CD4-positive, CD25-positive, alpha-beta regulatory T cell (primary cell): ENCODE measurements at regions not wholly inside any gene's neighbourhood (a gene's known extent, or its start where the extent isn't known, plus 50 kb on each side); places are given as distances from the start of the nearest gene placed in this dataset.

ENCODE experiments used
- ATAC-seq, 2 donors: fragments of 150-1000 bp; cut with Tn5 transposase; one replicate each; pipeline ENCODE4 v1.10.0; 2021; ENCODE audit warnings: low read depth in 2 of 2, moderate number of reproducible peaks in 2 of 2, moderate library complexity in 1 of 2
- DNase-seq, 3 donors: peaks; one replicate each; pipeline versions ENCODE4 v3.0.0 to v3.0.0-alpha.2; 2012 to 2022; ENCODE audit warnings: mixed read lengths in 1 of 3
- H3K27ac ChIP-seq: one replicate; pipeline ENCODE4 v1.7.0; 2013; ENCODE audit warnings: mild to moderate bottlenecking, low read length; ENCODE audit not compliant: insufficient read depth, poor library complexity, severe bottlenecking
- H3K27me3 ChIP-seq: one replicate; pipeline ENCODE4 v1.7.0; 2013; ENCODE audit warnings: low read length; ENCODE audit not compliant: control insufficient read depth, insufficient read depth
- H3K36me3 ChIP-seq: one replicate; pipeline ENCODE4 v1.7.0; 2013; ENCODE audit warnings: mild to moderate bottlenecking, low read length, moderate library complexity; ENCODE audit not compliant: control insufficient read depth, insufficient read depth
- H3K4me1 ChIP-seq: 2 replicates; pipeline ENCODE4 v1.7.0; 2013; ENCODE audit warnings: mild to moderate bottlenecking, low read length; ENCODE audit not compliant: insufficient read depth, control insufficient read depth, poor library complexity, severe bottlenecking
- H3K4me3 ChIP-seq: one replicate; pipeline ENCODE4 v1.7.0; 2013; ENCODE audit warnings: low read depth, mild to moderate bottlenecking, low read length, moderate library complexity
- H3K9me3 ChIP-seq, 2 experiments: 1 replicate in 1 of 2; 2 replicates in 1 of 2; pipeline ENCODE4 v1.7.0; 2013; ENCODE audit warnings: low read length in 2 of 2, mild to moderate bottlenecking in 1 of 2, moderate library complexity in 1 of 2; ENCODE audit not compliant: control insufficient read depth in 2 of 2
- H3K27ac Mint-ChIP-seq, 3 donors: one replicate each; pipeline ENCODE4 v1.8.0; 2020 to 2022; ENCODE audit warnings: mild to moderate bottlenecking in 3 of 3, mixed read lengths in 3 of 3, moderate library complexity in 2 of 3
- H3K27me3 Mint-ChIP-seq: one replicate; pipeline ENCODE4 v1.8.0; 2022; ENCODE audit warnings: mild to moderate bottlenecking, mixed read lengths
- H3K36me3 Mint-ChIP-seq: one replicate; pipeline ENCODE4 v1.8.0; 2020; ENCODE audit warnings: mixed read lengths
- H3K4me1 Mint-ChIP-seq, 4 donors: one replicate each; pipeline ENCODE4 v1.8.0; 2020 to 2022; ENCODE audit warnings: mixed read lengths in 4 of 4, mild to moderate bottlenecking in 1 of 4
- H3K4me3 Mint-ChIP-seq, 4 donors: one replicate each; pipeline ENCODE4 v1.8.0; 2020 to 2022; ENCODE audit warnings: mild to moderate bottlenecking in 4 of 4, mixed read lengths in 4 of 4, moderate library complexity in 3 of 4
- H3K9me3 Mint-ChIP-seq, 7 donors: one replicate each; pipeline ENCODE4 v1.8.0; 2020 to 2022; ENCODE audit warnings: mixed read lengths in 7 of 7, mild to moderate bottlenecking in 3 of 7, moderate library complexity in 2 of 7

DNA sequence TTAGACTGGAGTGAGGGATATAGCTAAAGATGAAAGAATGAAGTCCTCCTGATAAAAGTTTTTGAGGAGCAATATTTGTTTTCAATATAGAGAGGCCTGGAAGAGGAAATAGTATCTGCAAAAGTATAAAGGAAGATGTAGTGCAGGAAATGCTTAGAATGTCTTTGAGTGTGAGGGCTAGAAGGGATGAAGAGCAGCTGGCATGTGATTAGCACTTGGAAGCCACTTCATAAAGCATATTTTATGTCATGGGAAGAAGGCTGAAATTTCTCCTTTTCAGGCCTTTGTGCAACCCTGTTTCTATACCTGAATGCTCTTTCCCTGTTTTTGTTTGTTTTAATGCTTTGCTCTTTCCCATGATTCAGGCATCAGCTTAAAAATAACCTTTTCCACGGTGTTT, 323.3 kb upstream of the DEPDC1 start:
- Mint-ChIP-seq H3K36me3 (no peaks in the 10 kb centered on the region), H3K9me3 (peaks cover 0 to 7% (median 3%) of the 10 kb centered on the region in 7 donors), H3K27me3 (no peaks in the 10 kb centered on the region), H3K27ac (no peak overlapping the region), H3K4me3 (no peak overlapping the region), H3K4me1 (no peaks in the 10 kb centered on the region)
- DNase-seq (no peak), ATAC-seq (no peak)
- Histone ChIP-seq H3K27me3 (no peaks in the 10 kb centered on the region), H3K36me3 (no peaks in the 10 kb centered on the region), H3K4me1 (no peaks in the 10 kb centered on the region), H3K4me3 (no peak overlapping the region), H3K27ac (no peak overlapping the region), H3K9me3 (no peaks in the 10 kb centered on the region)

DNA sequence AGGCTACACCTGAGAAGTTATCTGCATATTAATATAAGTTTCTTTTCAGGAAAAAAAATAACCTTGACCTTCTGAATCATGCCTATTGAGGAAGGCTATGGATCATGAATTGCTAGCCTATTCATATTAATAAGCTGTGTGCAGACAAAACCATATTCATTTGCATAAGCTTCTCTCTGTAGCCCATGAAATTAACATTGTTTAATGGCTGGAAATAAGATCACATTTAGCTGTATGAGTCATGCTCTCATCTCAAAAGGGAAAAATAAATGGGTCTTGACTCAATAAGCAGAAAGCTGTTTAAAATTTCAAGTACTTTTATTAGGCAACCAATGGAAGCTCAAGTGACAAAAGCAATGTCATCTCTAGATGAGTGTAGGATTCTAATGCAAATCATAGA, 330.0 kb upstream of the DEPDC1 start:
- no peak for ATAC-seq
- H3K4me3 ChIP-seq: no peak overlapping the region
- peaks cover 0 to 25% (median 12%) of the 10 kb centered on the region in 7 donors for H3K9me3 Mint-ChIP-seq

DNA sequence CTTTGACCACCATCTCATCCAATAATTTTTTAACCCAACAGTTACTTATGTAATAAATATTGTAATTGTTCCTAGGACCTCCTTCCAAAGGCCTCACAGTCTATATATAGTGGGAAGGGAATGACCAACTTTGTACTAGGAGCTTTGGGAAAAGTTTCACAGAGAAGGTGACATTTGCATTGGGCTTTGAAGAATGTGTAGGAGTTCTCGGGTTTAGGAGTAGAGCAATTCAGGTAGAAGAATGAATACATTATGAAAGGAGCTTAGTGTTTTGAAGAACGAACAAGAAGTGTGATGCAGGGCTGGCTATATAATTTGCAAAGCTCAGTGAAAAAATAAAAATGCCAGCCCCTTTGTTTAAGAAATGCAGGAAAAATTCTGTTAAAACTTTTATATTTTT, 330.4 kb upstream of the DEPDC1 start:
- Mint-ChIP-seq H3K27ac (no peak overlapping the region), H3K4me3 (no peak overlapping the region), H3K27me3 (no peaks in the 10 kb centered on the region), H3K9me3 (peaks cover 0 to 29% (median 12%) of the 10 kb centered on the region in 7 donors), H3K4me1 (no peaks in the 10 kb centered on the region), H3K36me3 (no peaks in the 10 kb centered on the region)
- ATAC-seq (no peak), DNase-seq (no peak)
- H3K4me1 ChIP-seq: no peaks in the 10 kb centered on the region
- no peak overlapping the region for H3K27ac ChIP-seq
- no peaks in the 10 kb centered on the region for H3K27me3 ChIP-seq
- H3K9me3 ChIP-seq: no peaks in the 10 kb centered on the region
- no peak overlapping the region for H3K4me3 ChIP-seq
- H3K36me3 ChIP-seq: no peaks in the 10 kb centered on the region

More for the DNA sequence above, 330.0 kb upstream of the DEPDC1 start:
- H3K27ac Mint-ChIP-seq: no peak overlapping the region
- Histone ChIP-seq H3K4me1 (no peaks in the 10 kb centered on the region), H3K27ac (no peak overlapping the region), H3K27me3 (no peaks in the 10 kb centered on the region), H3K36me3 (no peaks in the 10 kb centered on the region), H3K9me3 (no peaks in the 10 kb centered on the region)
- no peak for DNase-seq
- no peaks in the 10 kb centered on the region for H3K36me3 Mint-ChIP-seq
- no peaks in the 10 kb centered on the region for H3K4me1 Mint-ChIP-seq
- no peaks in the 10 kb centered on the region for H3K27me3 Mint-ChIP-seq
- no peak overlapping the region for H3K4me3 Mint-ChIP-seq

DNA sequence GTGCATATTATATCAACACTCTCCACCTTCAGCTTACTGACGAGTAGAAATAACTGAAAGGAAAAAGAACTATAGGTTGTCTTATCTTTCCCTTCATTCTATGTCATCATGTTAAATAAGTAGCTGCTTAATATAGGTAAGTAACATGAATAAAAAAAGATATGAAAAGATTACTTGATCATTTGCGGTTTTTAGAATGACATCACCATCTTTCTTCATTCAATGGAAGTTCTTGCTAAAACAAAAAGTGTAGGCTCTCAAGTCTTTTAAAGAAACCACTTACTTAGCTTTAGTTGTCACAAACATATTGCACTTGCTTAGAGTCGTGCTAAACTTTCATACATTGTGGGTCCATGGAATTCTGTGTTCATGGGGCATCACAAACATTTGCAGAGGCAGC, 331.1 kb upstream of the DEPDC1 start:
- Mint-ChIP-seq H3K9me3 (peaks cover 0 to 28% (median 13%) of the 10 kb centered on the region in 7 donors), H3K36me3 (no peaks in the 10 kb centered on the region), H3K27me3 (no peaks in the 10 kb centered on the region), H3K4me1 (no peaks in the 10 kb centered on the region), H3K4me3 (no peak overlapping the region), H3K27ac (no peak overlapping the region)
- no peak for ATAC-seq
- Histone ChIP-seq H3K4me3 (no peak overlapping the region), H3K9me3 (no peaks in the 10 kb centered on the region), H3K27me3 (no peaks in the 10 kb centered on the region), H3K27ac (no peak overlapping the region), H3K4me1 (no peaks in the 10 kb centered on the region), H3K36me3 (no peaks in the 10 kb centered on the region)
- DNase-seq: no peak

DNA sequence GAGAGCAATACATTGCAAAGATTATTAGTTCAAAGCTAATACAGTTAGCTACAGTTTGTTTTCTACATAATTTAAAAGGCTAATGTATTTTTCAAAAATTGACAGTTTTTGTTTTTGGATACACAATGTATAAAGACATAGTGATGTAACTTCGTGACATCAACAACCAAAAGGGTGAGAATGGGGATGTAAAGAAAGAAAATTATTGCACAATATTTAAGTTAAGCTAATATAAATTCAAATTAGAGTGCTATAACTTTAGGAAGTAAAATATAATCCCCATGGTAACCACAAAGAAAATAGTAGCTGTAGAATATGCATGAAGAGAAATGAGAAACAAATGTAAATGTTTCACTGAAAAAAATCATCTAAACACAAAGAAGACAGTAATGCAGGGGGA, 334.4 kb upstream of the DEPDC1 start:
- H3K4me3 Mint-ChIP-seq: no peak overlapping the region
- no peaks in the 10 kb centered on the region for H3K27me3 Mint-ChIP-seq
- ATAC-seq (no peak), DNase-seq (no peak)
- no peaks in the 10 kb centered on the region for H3K36me3 Mint-ChIP-seq
- Histone ChIP-seq H3K27me3 (no peaks in the 10 kb centered on the region), H3K4me3 (no peak overlapping the region), H3K4me1 (no peaks in the 10 kb centered on the region), H3K27ac (no peak overlapping the region), H3K36me3 (no peaks in the 10 kb centered on the region), H3K9me3 (no peaks in the 10 kb centered on the region)
- peaks cover 0 to 29% (median 10%) of the 10 kb centered on the region in 7 donors for H3K9me3 Mint-ChIP-seq
- no peaks in the 10 kb centered on the region for H3K4me1 Mint-ChIP-seq
- no peak overlapping the region for H3K27ac Mint-ChIP-seq

DNA sequence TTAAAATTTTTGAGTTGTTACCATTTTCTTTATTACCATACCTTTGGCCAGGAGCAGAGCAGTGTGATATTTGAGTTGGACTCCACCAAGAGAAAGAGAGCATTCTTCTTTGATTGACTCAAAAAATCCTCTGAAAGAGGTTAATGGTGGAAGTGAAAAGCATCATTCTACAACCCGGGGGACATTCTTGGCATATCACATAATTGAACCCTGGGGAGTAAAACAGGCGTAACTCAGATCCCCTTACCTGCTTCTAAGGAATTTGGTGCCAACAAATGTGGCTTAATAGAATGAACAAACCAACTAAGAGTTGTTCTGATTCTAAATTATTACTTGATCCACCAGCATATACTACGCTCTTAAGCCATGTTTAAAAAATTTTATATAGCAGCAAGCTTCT, 351.1 kb upstream of the DEPDC1 start:
- no peaks in the 10 kb centered on the region for H3K36me3 Mint-ChIP-seq
- Histone ChIP-seq H3K36me3 (no peaks in the 10 kb centered on the region), H3K27me3 (no peaks in the 10 kb centered on the region), H3K4me1 (no peaks in the 10 kb centered on the region), H3K9me3 (peaks cover 0 to 4% of the 10 kb centered on the region in 2 experiments), H3K4me3 (no peak overlapping the region), H3K27ac (no peak overlapping the region)
- peaks cover 0 to 11% (median 6%) of the 10 kb centered on the region in 7 donors for H3K9me3 Mint-ChIP-seq
- H3K4me3 Mint-ChIP-seq: no peak overlapping the region
- no peak for DNase-seq
- ATAC-seq: no peak
- H3K4me1 Mint-ChIP-seq: no peaks in the 10 kb centered on the region
- no peak overlapping the region for H3K27ac Mint-ChIP-seq
- H3K27me3 Mint-ChIP-seq: no peaks in the 10 kb centered on the region

DNA sequence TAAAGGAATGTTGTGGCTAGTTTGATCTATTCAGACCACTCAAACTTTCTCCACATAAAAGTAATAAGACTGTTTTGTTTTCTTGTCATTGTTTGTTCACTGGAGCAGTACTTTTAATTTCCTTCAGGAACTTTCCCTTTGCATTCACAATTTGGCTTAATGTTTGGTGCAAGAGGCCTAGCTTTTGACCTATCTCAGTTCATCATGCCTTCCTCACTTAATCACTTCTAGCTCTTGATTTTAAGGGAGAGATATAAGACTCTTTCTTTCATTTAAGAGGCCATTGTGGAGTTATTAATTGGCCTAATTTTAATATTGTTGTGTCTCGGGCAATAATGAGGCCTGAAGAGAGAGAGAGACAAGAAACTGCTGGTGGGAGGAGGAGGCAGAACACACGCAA, 371.7 kb upstream of the DEPDC1 start:
- Histone ChIP-seq H3K36me3 (no peaks in the 10 kb centered on the region), H3K9me3 (peaks cover 0 to 7% of the 10 kb centered on the region in 2 experiments), H3K4me1 (no peaks in the 10 kb centered on the region), H3K27me3 (no peaks in the 10 kb centered on the region), H3K27ac (no peak overlapping the region), H3K4me3 (no peak overlapping the region)
- Mint-ChIP-seq H3K27me3 (peaks cover 4% of the 10 kb centered on the region), H3K36me3 (no peaks in the 10 kb centered on the region), H3K9me3 (peaks cover 4 to 30% (median 11%) of the 10 kb centered on the region in 7 donors), H3K4me1 (no peaks in the 10 kb centered on the region), H3K27ac (no peak overlapping the region), H3K4me3 (no peak overlapping the region)
- ATAC-seq (no peak), DNase-seq (no peak)

DNA sequence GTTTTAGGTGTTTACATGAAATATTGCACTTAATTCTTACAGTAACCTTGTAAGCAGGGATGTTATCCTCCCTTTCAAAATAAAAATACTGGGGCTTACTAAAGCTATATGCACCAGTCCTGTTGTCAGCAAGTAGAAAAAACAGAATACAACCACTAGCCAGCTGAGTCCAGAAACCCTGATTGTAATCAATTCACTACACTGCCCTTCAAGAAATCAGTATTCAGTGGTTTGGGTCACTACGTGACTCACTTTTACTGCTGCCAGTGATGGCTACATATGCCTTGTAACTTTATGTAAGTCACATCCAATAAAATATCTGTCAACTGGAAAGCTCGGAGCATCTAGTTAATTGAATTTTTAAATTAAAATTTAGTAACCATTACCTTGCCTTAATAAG, 376.3 kb upstream of the DEPDC1 start:
- H3K4me3 Mint-ChIP-seq: no peak overlapping the region
- H3K4me1 Mint-ChIP-seq: no peaks in the 10 kb centered on the region
- no peaks in the 10 kb centered on the region for H3K36me3 Mint-ChIP-seq
- ATAC-seq (no peak), DNase-seq (no peak)
- Histone ChIP-seq H3K4me1 (no peaks in the 10 kb centered on the region), H3K36me3 (no peaks in the 10 kb centered on the region), H3K9me3 (no peaks in the 10 kb centered on the region), H3K27ac (no peak overlapping the region), H3K27me3 (no peaks in the 10 kb centered on the region), H3K4me3 (no peak overlapping the region)
- H3K27ac Mint-ChIP-seq: no peak overlapping the region
- no peaks in the 10 kb centered on the region for H3K27me3 Mint-ChIP-seq
- H3K9me3 Mint-ChIP-seq: peaks cover 0 to 26% (median 10%) of the 10 kb centered on the region in 7 donors
